Upper lobe of left lung (tissue), 6 donors: ENCODE measurements at regions not wholly inside any gene's neighbourhood (a gene's known extent, or its start where the extent isn't known, plus 50 kb on each side); places are given as distances from the start of the nearest gene placed in this dataset.
A peak's percentile ranks its signal among the peaks of the same experiment; 100 is the strongest.

Experiments
- ATAC-seq, 2 donors: fragments of 200-7000 bp; cut with Tn5 transposase; one replicate each; pipeline ENCODE4 v1.9.1; 2022; ENCODE audit warnings: mild to moderate bottlenecking in 2 of 2, moderate library complexity in 2 of 2; ENCODE audit not compliant: low FRiP score in 2 of 2
- DNase-seq, 2 donors: peaks; one replicate each; pipeline ENCODE4 v3.0.0-alpha.2; 2019 to 2020
- H3K27ac ChIP-seq, 4 donors: fragments of 200-600 bp; sonication (generic); one replicate each; pipeline ENCODE4 v1.5.1; 2016 to 2019
- H3K27me3 ChIP-seq, 4 donors: fragments of 200-600 bp; sonication (generic); one replicate each; pipeline ENCODE4 v1.5.1; 2017 to 2019
- H3K36me3 ChIP-seq, 4 donors: fragments of 200-600 bp; sonication (generic); one replicate each; pipeline ENCODE4 v1.5.1; 2016 to 2019
- H3K4me1 ChIP-seq, 4 donors: fragments of 200-600 bp; sonication (generic); one replicate each; pipeline ENCODE4 v1.5.1; 2018 to 2019
- H3K4me3 ChIP-seq, 4 donors: fragments of 200-600 bp; sonication (generic); one replicate each; pipeline ENCODE4 v1.5.1; 2017 to 2019; ENCODE audit warnings: mild to moderate bottlenecking in 2 of 4, moderate library complexity in 1 of 4
- H3K9me3 ChIP-seq, 4 donors: fragments of 200-600 bp; sonication (generic); one replicate each; pipeline ENCODE4 v1.5.1; 2018 to 2019
- EP300 ChIP-seq, 4 donors: sonication (generic); formaldehyde crosslinking; IDR thresholded peaks; one replicate each; pipeline ENCODE4 v1.5.1; 2017; ENCODE audit warnings: antibody characterized with exemption in 4 of 4, control low read depth in 2 of 4
- POLR2A ChIP-seq, 4 donors: fragments of 450-650 bp; IDR thresholded peaks; one replicate each; pipeline ENCODE4 v1.5.1; 2016 to 2017; ENCODE audit warnings: antibody characterized with exemption in 4 of 4, mild to moderate bottlenecking in 2 of 4
- POLR2AphosphoS5 ChIP-seq, 2 donors: sonication (generic); formaldehyde crosslinking; IDR thresholded peaks; one replicate each; pipeline ENCODE4 v1.5.1; 2017; ENCODE audit warnings: antibody characterized with exemption in 2 of 2
- WGBS, 2 donors: methylation state at CpG; one replicate each; pipeline ENCODE4 v1.1.5; 2017 to 2018; 5-methylcytosine and 5-hydroxymethylcytosine counted together
- TF ChIP-seq, protein P1 (sequence below), 6 experiments: fragments of 450-650 bp in 4 of 6; fragments of 200-600 bp in 2 of 6; sonication (generic) in 2 of 6; IDR thresholded peaks; one replicate each; pipeline ENCODE4 v1.5.1; 2016 to 2019; ENCODE audit warnings: antibody characterized with exemption in 6 of 6
- donor health status: DM: no; HTN: no; CAD: no; lungs with moderate emphysema.
- donor health status: DM: no; HTN: yes; CAD: no; lungs with severe emphysema.

DNA sequence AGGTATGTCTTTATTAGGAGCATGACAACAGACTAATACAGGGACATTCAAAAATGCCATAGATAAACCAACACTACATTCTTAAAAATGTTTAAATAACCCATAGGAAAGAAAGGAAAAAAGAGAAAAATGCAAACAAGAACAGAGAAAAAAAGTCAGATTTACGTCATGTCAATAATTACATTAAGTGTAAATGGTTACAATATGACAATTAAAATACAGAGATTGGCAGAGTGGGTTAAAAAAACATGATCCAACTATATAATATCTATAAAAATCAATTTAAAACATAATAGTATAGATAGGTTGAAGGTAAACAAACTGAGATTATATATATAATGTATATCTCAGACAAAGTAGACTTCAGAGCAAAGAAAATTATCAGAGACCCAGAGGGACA lies 255.8 kb downstream of the ANAPC1 start:
- 42 to 92% methylated on average over 1 of the region's 1 CpG for WGBS, 2 donors

GRCh38 chr2:111629983-111630382 lies 254.0 kb downstream of the ANAPC1 start:
- Histone ChIP-seq H3K4me3 (no peak overlapping the region), H3K9me3 (peaks cover 0 to 13% (median 8%) of the 10 kb centered on the region in 4 donors), H3K4me1 (peaks cover 0 to 9% (median 6%) of the 10 kb centered on the region in 4 donors), H3K27ac (no peak overlapping the region), H3K27me3 (no peaks in the 10 kb centered on the region), H3K36me3 (no peaks in the 10 kb centered on the region)
- no peak for TF ChIP-seq EP300 (IDR thresholded peaks at IDR 0.05)
- TF ChIP-seq, protein P1, sequence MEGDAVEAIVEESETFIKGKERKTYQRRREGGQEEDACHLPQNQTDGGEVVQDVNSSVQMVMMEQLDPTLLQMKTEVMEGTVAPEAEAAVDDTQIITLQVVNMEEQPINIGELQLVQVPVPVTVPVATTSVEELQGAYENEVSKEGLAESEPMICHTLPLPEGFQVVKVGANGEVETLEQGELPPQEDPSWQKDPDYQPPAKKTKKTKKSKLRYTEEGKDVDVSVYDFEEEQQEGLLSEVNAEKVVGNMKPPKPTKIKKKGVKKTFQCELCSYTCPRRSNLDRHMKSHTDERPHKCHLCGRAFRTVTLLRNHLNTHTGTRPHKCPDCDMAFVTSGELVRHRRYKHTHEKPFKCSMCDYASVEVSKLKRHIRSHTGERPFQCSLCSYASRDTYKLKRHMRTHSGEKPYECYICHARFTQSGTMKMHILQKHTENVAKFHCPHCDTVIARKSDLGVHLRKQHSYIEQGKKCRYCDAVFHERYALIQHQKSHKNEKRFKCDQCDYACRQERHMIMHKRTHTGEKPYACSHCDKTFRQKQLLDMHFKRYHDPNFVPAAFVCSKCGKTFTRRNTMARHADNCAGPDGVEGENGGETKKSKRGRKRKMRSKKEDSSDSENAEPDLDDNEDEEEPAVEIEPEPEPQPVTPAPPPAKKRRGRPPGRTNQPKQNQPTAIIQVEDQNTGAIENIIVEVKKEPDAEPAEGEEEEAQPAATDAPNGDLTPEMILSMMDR (IDR thresholded peaks at IDR 0.05), result no peak
- no peak for TF ChIP-seq POLR2A (IDR thresholded peaks at IDR 0.05)
- no peak for TF ChIP-seq POLR2AphosphoS5 (IDR thresholded peaks at IDR 0.05)
- ATAC-seq, result no peak
- DNase-seq, result no peak
- WGBS, 2 donors, result 94% methylated on average over 2 of the region's 2 CpGs

More for the DNA sequence above, 255.8 kb downstream of the ANAPC1 start:
- no peak for ATAC-seq
- Histone ChIP-seq H3K4me3 (no peak overlapping the region), H3K9me3 (peaks cover 0 to 13% (median 8%) of the 10 kb centered on the region in 4 donors), H3K27ac (no peak overlapping the region), H3K4me1 (peaks cover 0 to 16% (median 10%) of the 10 kb centered on the region in 4 donors), H3K27me3 (no peaks in the 10 kb centered on the region), H3K36me3 (no peaks in the 10 kb centered on the region)
- TF ChIP-seq POLR2AphosphoS5 (IDR thresholded peaks at IDR 0.05), result no peak
- TF ChIP-seq EP300 (IDR thresholded peaks at IDR 0.05), result no peak
- TF ChIP-seq, protein P1 (IDR thresholded peaks at IDR 0.05), result no peak
- no peak for TF ChIP-seq POLR2A (IDR thresholded peaks at IDR 0.05)
- no peak for DNase-seq

- TF ChIP-seq POLR2A (IDR thresholded peaks at IDR 0.05) (no peak), POLR2AphosphoS5 (IDR thresholded peaks at IDR 0.05) (no peak), EP300 (IDR thresholded peaks at IDR 0.05) (no peak)
- TF ChIP-seq, protein P1 (IDR thresholded peaks at IDR 0.05), result no peak
- DNase-seq, result no peak
Observed at GRCh38 chr2:111632661-111633060, 251.3 kb downstream of the ANAPC1 start.

GRCh38 chr2:111633189-111633588 lies 250.8 kb downstream of the ANAPC1 start:
- no peak for ATAC-seq
- H3K27ac ChIP-seq, result no peak overlapping the region

More at GRCh38 chr2:111632661-111633060, 251.3 kb downstream of the ANAPC1 start:
- H3K27me3 ChIP-seq, result no peaks in the 10 kb centered on the region
- H3K27ac ChIP-seq, result no peak overlapping the region
- peaks cover 0 to 5% (median 0%) of the 10 kb centered on the region in 4 donors for H3K4me1 ChIP-seq
- ATAC-seq, result no peak
- H3K4me3 ChIP-seq, result no peak overlapping the region
- 64 to 65% methylated on average over 4 of the region's 4 CpGs for WGBS, 2 donors
- no peaks in the 10 kb centered on the region for H3K36me3 ChIP-seq
- H3K9me3 ChIP-seq, result peaks cover 0 to 13% (median 8%) of the 10 kb centered on the region in 4 donors

GRCh38 chr2:111633643-111634042 lies 250.3 kb downstream of the ANAPC1 start:
- Histone ChIP-seq H3K36me3 (no peaks in the 10 kb centered on the region), H3K4me1 (peaks cover 0 to 5% (median 0%) of the 10 kb centered on the region in 4 donors), H3K9me3 (peaks cover 0 to 14% (median 5%) of the 10 kb centered on the region in 4 donors), H3K27ac (no peak overlapping the region), H3K4me3 (no peak overlapping the region), H3K27me3 (no peaks in the 10 kb centered on the region)
- 62 to 64% methylated on average over 6 of the region's 6 CpGs for WGBS, 2 donors
- ATAC-seq (peak in 1 of 2 donors; percentile 51), DNase-seq (peak in 1 of 2 donors; percentile 44)
- TF ChIP-seq POLR2A (IDR thresholded peaks at IDR 0.05), result no peak
- no peak for TF ChIP-seq EP300 (IDR thresholded peaks at IDR 0.05)
- no peak for TF ChIP-seq POLR2AphosphoS5 (IDR thresholded peaks at IDR 0.05)
- TF ChIP-seq, protein P1 (IDR thresholded peaks at IDR 0.05), result no peak

More at GRCh38 chr2:111633189-111633588, 250.8 kb downstream of the ANAPC1 start:
- H3K36me3 ChIP-seq, result no peaks in the 10 kb centered on the region
- H3K9me3 ChIP-seq, result peaks cover 0 to 11% (median 7%) of the 10 kb centered on the region in 4 donors
- H3K4me3 ChIP-seq, result no peak overlapping the region
- TF ChIP-seq POLR2AphosphoS5 (IDR thresholded peaks at IDR 0.05), result no peak
- H3K27me3 ChIP-seq, result no peaks in the 10 kb centered on the region
- peaks cover 0 to 5% (median 0%) of the 10 kb centered on the region in 4 donors for H3K4me1 ChIP-seq
- DNase-seq, result no peak
- WGBS, 2 donors, result 98 to 100% methylated on average over 2 of the region's 2 CpGs
